Stimulated activated CD8-positive, alpha-beta memory T cell treated with anti-CD3 and anti-CD28 coated beads, Interleukin-15, amount 100 ng/mL, for 1 hour (primary cell): ENCODE measurements at regions not wholly inside any gene's neighbourhood (a gene's known extent, or its start where the extent isn't known, plus 50 kb on each side); places are given as distances from the start of the nearest gene placed in this dataset.

ENCODE experiments used
- DNase-seq: peaks from one replicate; pipeline ENCODE4 v3.0.0-alpha.2; 2020; ENCODE audit warnings: low read depth

DNA sequence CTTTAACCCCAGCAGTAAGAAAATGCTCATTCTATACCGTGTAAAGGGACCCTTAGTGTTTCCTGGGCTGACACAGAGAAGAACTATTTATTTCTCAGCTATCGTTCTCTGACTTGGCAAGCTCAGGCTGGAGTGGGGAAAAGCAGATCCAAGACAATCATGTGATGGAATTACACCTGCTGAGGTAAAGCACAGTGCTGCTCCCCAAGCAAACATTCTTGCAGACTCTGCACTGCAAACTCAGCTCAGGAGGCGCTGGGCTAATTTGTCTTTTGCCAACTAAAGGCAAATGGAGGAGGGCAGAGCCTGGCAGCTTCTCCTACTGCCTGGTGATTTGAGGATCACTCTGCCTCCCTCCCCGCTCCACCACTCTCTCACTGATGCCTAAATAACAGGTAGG is 57.8 kb upstream of the FUT8 start:
- no peak for DNase-seq

DNA sequence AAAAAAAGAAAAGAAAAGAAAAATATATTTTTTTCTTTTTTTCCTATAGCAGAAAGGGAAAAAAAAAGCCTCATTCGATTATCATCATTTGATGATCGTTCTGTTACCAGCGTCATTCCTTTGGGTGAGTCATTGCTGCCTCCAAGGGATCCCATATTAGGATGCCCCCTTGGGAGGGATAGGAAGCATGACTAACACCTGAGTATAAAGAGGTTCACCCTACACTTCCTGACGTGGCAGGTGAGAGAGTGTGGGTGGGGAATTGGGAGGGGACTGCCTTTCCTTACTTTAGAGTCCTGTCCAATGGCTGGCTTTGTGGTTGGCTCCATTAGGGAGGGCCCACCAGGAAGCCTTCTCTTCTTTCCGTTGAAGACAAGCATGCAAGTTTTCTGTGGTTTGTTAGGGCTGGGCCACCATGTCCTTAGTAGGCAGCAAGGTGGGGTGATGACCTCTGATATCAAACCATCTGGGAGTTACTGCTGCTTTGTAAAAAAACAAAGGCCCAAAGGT is 56.1 kb upstream of the FUT8 start:
- no peak for DNase-seq

DNA sequence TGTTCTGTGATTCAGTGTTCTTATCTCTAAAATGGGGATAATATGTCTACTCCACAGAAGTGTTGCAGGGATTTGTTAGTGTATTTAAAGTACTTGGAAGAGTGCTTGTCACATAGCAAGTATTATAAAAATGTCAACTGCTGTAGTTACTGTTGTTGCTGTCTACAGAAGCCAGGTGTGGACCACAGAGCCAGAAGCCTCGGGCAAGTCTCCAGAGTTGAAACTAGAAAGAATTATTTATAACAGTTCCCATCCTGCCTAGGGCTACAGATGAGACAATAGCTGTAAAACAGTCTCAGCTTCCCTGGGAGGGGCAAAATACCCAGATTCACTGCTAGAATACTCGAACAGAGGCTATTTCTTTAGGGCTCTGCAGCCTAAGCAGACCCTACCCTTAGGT is 55.4 kb upstream of the FUT8 start:
- DNase-seq = no peak

DNA sequence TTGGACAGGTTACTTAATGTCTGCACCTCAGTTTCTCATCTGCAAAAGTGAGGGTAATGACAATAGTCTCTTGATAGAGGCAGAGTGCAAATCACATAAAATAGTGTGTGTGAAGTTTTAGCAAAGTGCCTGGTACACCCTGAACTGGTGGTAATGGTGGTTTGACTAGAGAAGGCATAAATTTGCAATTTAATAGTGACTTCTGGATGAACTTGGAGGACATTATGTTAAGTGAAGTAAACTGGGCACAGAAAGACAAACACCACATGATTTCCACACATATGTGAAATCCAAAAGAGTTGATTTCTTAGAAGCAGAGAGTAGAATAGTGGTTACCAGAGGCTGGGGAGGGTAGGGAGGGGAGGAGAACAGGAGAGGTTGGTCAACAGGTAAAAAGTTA is 54.8 kb upstream of the FUT8 start:
- DNase-seq = no peak

DNA sequence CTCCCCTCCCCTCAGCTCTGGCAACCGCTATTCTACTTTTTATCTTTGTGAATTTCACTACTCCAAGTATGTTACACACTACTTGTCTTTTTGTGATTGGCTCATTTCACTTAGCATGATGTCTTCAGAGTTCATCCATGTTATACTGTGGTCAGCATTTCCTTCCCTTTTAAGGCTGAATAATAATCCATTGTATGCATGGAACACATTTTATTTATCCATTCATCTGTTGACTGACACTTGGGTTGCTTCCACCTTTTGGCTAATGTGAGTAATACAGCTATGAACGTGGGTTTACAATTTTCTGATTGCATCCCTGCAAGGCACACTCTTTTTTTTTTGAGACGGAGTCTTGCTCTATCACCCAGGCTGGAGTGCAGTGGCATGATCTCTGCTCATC is 53.0 kb upstream of the FUT8 start:
- no peak for DNase-seq

DNA sequence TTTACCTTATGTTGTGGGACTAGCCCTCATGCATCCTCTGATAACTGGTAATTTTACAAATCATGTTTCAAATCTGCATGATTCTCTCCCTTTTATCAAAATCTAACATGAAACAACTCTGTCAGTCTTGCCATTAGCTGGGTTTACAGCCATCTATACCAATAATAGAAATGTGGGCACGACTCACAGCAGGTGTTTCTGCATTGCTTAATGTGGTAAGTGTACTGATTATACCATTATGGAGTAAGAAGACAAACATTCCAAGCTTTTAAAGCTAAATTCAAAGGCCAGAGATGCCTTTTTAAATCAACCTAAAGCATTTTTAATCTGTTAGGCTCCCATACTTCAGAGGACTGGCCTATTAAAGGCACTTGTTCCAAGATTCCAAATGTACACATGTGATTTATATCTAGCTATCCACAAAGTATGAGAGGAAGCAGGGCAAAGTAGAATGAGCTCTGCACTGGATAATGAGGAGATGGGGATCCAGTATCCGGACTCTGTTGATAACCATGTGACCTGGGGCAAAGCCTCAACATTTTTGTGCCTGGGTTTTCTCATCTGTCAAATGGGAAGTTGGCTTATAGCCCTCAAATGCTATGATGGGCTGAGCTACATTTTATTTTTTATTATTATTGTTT is 52.3 kb upstream of the FUT8 start:
- no peak for DNase-seq

DNA sequence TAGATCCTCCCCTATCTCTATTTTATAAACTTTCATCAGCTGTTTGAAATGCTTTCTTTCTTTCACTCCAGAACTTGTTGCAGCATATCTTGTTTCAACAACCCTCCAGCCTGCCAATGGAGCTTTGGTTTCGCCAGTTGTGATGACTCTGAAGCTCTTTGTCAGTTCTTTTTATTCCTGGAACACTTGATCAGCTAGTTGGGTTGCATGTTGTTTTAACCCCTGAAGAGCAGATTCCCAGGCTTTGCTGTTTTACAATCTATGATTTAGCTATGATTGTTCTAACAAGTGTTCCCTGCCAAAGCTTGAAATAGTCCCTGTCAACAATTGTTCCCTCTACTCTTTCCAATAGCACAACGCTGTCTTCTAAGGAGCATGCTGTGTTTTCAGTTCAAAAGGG is 50.6 kb upstream of the FUT8 start:
- no peak for DNase-seq
